HCT116 (cell line): ENCODE measurements at regions not wholly inside any gene's neighbourhood (a gene's known extent, or its start where the extent isn't known, plus 50 kb on each side); places are given as distances from the start of the nearest gene placed in this dataset.

ENCODE experiments used
- ATAC-seq: fragments of 200-7000 bp; cut with Tn5 transposase; 2 replicates; pipeline ENCODE4 v1.9.1; 2020; ENCODE audit warnings: mild to moderate bottlenecking, moderate library complexity
- BruUV-seq: library from RNA; stranded (reverse); fragments of 400-500 nt; replicated peaks from 2 replicates; lab custom pipeline; 2021; lab: Mats Ljungman, UMichigan
- CTCF ChIA-PET: fragments of 300-600 bp; sonication (Branson Sonifier 250); formaldehyde crosslinking; loops from one replicate; lab custom pipeline; 2021; ENCODE audit warnings: antibody characterized with exemption; lab: Charles Lee
- POLR2A ChIA-PET: fragments of 300-600, 350-600 bp; sonication (Branson Sonifier 250); formaldehyde crosslinking; loops from one replicate; lab custom pipeline; 2021; ENCODE audit warnings: antibody characterized with exemption; lab: Charles Lee
- RAD21 ChIA-PET, 2 experiments: fragments of 300-600 bp; sonication (Branson Sonifier 250); formaldehyde crosslinking; loops; one replicate each; lab custom pipeline; 2023; ENCODE audit warnings: low total read pairs in 2 of 2; ENCODE audit not compliant: uncharacterized antibody in 2 of 2, unreplicated experiment in 2 of 2, low non-redundant PET in 1 of 2; lab: Charles Lee
- DNase-seq: peaks from one replicate; pipeline ENCODE4 v3.0.0-alpha.2; 2010; ENCODE audit warnings: low read depth, low spot score
- H2AFZ ChIP-seq: fragments of 200-600 bp; shearing (Covaris generic), sonication (generic); 2 replicates; pipeline ENCODE4 v1.6.1; 2017; ENCODE audit warnings: low read depth, mixed run types, mixed read lengths, antibody characterized with exemption, low read length; ENCODE audit not compliant: poor library complexity, severe bottlenecking
- H3K27ac ChIP-seq: 2 replicates; pipeline ENCODE4 v1.5.1; 2012; ENCODE audit warnings: low read depth, low read length
- H3K27me3 ChIP-seq: fragments of 200-600 bp; sonication (generic); 2 replicates; pipeline ENCODE4 v1.6.1; 2016; ENCODE audit warnings: mixed run types, low read length, mixed read lengths; ENCODE audit not compliant: insufficient read depth
- H3K36me3 ChIP-seq, 2 experiments: fragments of 200-500 bp in 1 of 2; fragments of 200-600 bp in 1 of 2; sonication (Bioruptor generic) in 1 of 2; sonication (generic) in 1 of 2; 2 replicates each; pipeline versions ENCODE4 v1.5.1 to v1.6.1; 2014 to 2016; ENCODE audit warnings: low read length in 2 of 2, inconsistent platforms in 1 of 2, mixed read lengths in 1 of 2, mixed run types in 1 of 2; ENCODE audit not compliant: insufficient read depth in 2 of 2, control insufficient read depth in 1 of 2
- H3K4me1 ChIP-seq, 2 experiments: fragments of 200-600 bp in 1 of 2; sonication (generic) in 1 of 2; 2 replicates each; pipeline versions ENCODE4 v1.5.1 to v1.6.1; 2012 to 2017; ENCODE audit warnings: low read length in 2 of 2, inconsistent platforms in 1 of 2, mild to moderate bottlenecking in 1 of 2, mixed read lengths in 1 of 2, mixed run types in 1 of 2, moderate library complexity in 1 of 2; ENCODE audit not compliant: insufficient read depth in 2 of 2, control insufficient read depth in 1 of 2
- H3K4me2 ChIP-seq: fragments of 200-600 bp; sonication (generic); 2 replicates; pipeline ENCODE4 v1.6.1; 2017; ENCODE audit warnings: mixed run types, low read length, mixed read lengths
- H3K4me3 ChIP-seq, 2 experiments: fragments of 200-600 bp in 1 of 2; sonication (generic) in 1 of 2; replicated peaks in 1 of 2; 2 replicates each; pipeline ENCODE4 v1.5.1; 2011 to 2016; ENCODE audit warnings: low read length in 2 of 2, control low read depth in 1 of 2, low read depth in 1 of 2, mild to moderate bottlenecking in 1 of 2, mixed read lengths in 1 of 2, mixed run types in 1 of 2
- H3K79me2 ChIP-seq: fragments of 200-600 bp; sonication (generic); 2 replicates; pipeline ENCODE4 v1.6.1; 2017; ENCODE audit warnings: mild to moderate bottlenecking, mixed run types, low read length, moderate library complexity, mixed read lengths; ENCODE audit not compliant: insufficient read depth
- H3K9ac ChIP-seq: fragments of 200-600 bp; sonication (generic); 2 replicates; pipeline ENCODE4 v1.6.1; 2016; ENCODE audit warnings: low read length, mixed read lengths
- H3K9me2 ChIP-seq: fragments of 200-600 bp; sonication (generic), shearing (Covaris generic); 2 replicates; pipeline ENCODE4 v1.6.1; 2017; ENCODE audit warnings: mixed run types, mild to moderate bottlenecking, moderate library complexity; ENCODE audit not compliant: insufficient read depth
- H3K9me3 ChIP-seq, 2 experiments: fragments of 200-500 bp in 1 of 2; fragments of 200-600 bp in 1 of 2; sonication (Bioruptor generic) in 1 of 2; sonication (generic) in 1 of 2; 2 replicates each; pipeline ENCODE4 v1.6.1; 2014 to 2017; ENCODE audit warnings: low read length in 2 of 2, mixed read lengths in 2 of 2, inconsistent platforms in 1 of 2, low read depth in 1 of 2, mild to moderate bottlenecking in 1 of 2, mixed run types in 1 of 2, moderate library complexity in 1 of 2; ENCODE audit not compliant: control insufficient read depth in 1 of 2, insufficient read depth in 1 of 2
- H4K20me1 ChIP-seq: fragments of 200-600 bp; sonication (generic), shearing (Covaris generic); 2 replicates; pipeline ENCODE4 v1.6.1; 2017; ENCODE audit warnings: mixed run types, mild to moderate bottlenecking, moderate library complexity; ENCODE audit not compliant: insufficient read depth
- CBX3 ChIP-seq: IDR thresholded peaks from 2 replicates; pipeline ENCODE4 v1.6.1; 2012; ENCODE audit warnings: low read depth
- CEBPB ChIP-seq: IDR thresholded peaks from 2 replicates; pipeline ENCODE4 v1.6.1; 2012; ENCODE audit warnings: low read depth
- EZH2phosphoT487 ChIP-seq: fragments of 200-600 bp; IDR thresholded peaks from 2 replicates; pipeline ENCODE4 v1.6.1; 2018; ENCODE audit warnings: antibody characterized with exemption, borderline replicate concordance
- FOSL1 ChIP-seq: IDR thresholded peaks from 2 replicates; pipeline ENCODE4 v1.6.1; 2012; ENCODE audit warnings: low read depth
- JUND ChIP-seq: IDR thresholded peaks from 2 replicates; pipeline ENCODE4 v1.6.1; 2012
- POLR2A ChIP-seq: IDR thresholded peaks from 2 replicates; pipeline ENCODE4 v1.7.0; 2011; ENCODE audit warnings: borderline replicate concordance; ENCODE audit not compliant: insufficient read depth, insufficient read length; ENCODE audit errors: extremely low read depth
- POLR2AphosphoS5 ChIP-seq: IDR thresholded peaks from 2 replicates; pipeline ENCODE4 v1.6.1; 2011; ENCODE audit warnings: mild to moderate bottlenecking, low read depth, low read length, moderate library complexity
- RAD21 ChIP-seq: IDR thresholded peaks from 2 replicates; pipeline ENCODE4 v1.6.1; 2012; ENCODE audit warnings: low read depth, mild to moderate bottlenecking
- SIN3A ChIP-seq: IDR thresholded peaks from 2 replicates; pipeline ENCODE4 v1.6.1; 2012; ENCODE audit warnings: low read depth
- SP1 ChIP-seq: IDR thresholded peaks from 2 replicates; pipeline ENCODE4 v1.6.1; 2012; ENCODE audit warnings: low read depth
- SRF ChIP-seq: IDR thresholded peaks from 2 replicates; pipeline ENCODE4 v1.6.1; 2012; ENCODE audit warnings: low read depth
- TCF7L2 ChIP-seq: IDR thresholded peaks from 2 replicates; pipeline ENCODE4 v1.7.0; 2011; ENCODE audit warnings: borderline replicate concordance, inconsistent platforms; ENCODE audit not compliant: insufficient read depth, insufficient read length; ENCODE audit errors: extremely low read depth
- YY1 ChIP-seq: IDR thresholded peaks from 2 replicates; pipeline ENCODE4 v1.6.1; 2011; ENCODE audit warnings: low read length, low read depth, moderate library complexity, mild to moderate bottlenecking; ENCODE audit not compliant: insufficient replicate concordance; ENCODE audit errors: extremely low read depth
- ZFX ChIP-seq: fragments of 450-650 bp; IDR thresholded peaks from 2 replicates; pipeline ENCODE4 v1.6.1; 2017
- intact Hi-C: fragments of 100-400 bp; cut with micrococcal nuclease; formaldehyde crosslinking; loops from 2 replicates; pipeline ENCODE4 v1.10.0; 2022
- TF ChIP-seq, protein P1 (sequence below), 3 experiments: fragments of 200-600 bp in 1 of 3; sonication (generic) in 1 of 3; IDR thresholded peaks in 2 of 3; conservative IDR thresholded peaks in 1 of 3; 2 replicates each; pipeline ENCODE4 v1.5.1; 2012 to 2017; ENCODE audit warnings: low read depth in 2 of 3, low read length in 2 of 3, antibody characterized with exemption in 1 of 3, borderline replicate concordance in 1 of 3, control low read depth in 1 of 3, mild to moderate bottlenecking in 1 of 3, mixed read lengths in 1 of 3, mixed run types in 1 of 3, moderate library complexity in 1 of 3; ENCODE audit not compliant: insufficient read depth in 1 of 3
- TF ChIP-seq, protein P2 (sequence below): IDR thresholded peaks from 2 replicates; pipeline ENCODE4 v1.6.1; 2011; ENCODE audit warnings: mild to moderate bottlenecking, low read length, moderate library complexity; ENCODE audit not compliant: insufficient replicate concordance; ENCODE audit errors: extremely low read depth
- TF ChIP-seq, protein P3 (sequence below): IDR thresholded peaks from 2 replicates; pipeline ENCODE4 v1.6.1; 2012
- TF ChIP-seq, protein P4 (sequence below): IDR thresholded peaks from 2 replicates; pipeline ENCODE4 v1.6.1; 2012; ENCODE audit warnings: low read depth

DNA sequence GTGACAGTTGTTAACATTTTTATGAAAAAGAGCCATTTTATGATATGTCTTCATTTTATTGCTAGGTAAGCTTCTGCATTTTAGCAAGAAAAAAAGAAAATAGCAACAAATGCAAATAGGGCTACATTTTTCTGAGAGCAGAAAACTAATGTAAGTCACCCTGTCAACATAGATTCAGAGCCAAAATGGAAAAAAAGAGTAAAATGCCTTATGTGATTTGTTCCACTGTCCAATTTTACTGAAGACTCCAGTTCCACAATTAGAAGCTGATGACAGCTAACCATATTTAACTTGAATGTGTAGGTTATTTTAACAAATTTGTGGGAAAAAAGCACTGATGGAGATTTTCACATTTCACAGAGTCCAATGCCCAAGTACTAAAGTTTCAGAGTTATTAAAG is 772.3 kb downstream of the FAT4 start:
- Histone ChIP-seq H3K4me2 (no peak overlapping the region), H3K27me3 (no peaks in the 10 kb centered on the region), H3K4me3 (no peak overlapping the region), H3K36me3 (no peaks in the 10 kb centered on the region)
- RAD21 ChIA-PET, result no interaction called here
- intact Hi-C loops, result no loop called here
- TF ChIP-seq ZFX, result no peak
- TF ChIP-seq CEBPB, result no peak
- TF ChIP-seq SIN3A, result no peak
- no peak for TF ChIP-seq YY1
- TF ChIP-seq, protein P1, sequence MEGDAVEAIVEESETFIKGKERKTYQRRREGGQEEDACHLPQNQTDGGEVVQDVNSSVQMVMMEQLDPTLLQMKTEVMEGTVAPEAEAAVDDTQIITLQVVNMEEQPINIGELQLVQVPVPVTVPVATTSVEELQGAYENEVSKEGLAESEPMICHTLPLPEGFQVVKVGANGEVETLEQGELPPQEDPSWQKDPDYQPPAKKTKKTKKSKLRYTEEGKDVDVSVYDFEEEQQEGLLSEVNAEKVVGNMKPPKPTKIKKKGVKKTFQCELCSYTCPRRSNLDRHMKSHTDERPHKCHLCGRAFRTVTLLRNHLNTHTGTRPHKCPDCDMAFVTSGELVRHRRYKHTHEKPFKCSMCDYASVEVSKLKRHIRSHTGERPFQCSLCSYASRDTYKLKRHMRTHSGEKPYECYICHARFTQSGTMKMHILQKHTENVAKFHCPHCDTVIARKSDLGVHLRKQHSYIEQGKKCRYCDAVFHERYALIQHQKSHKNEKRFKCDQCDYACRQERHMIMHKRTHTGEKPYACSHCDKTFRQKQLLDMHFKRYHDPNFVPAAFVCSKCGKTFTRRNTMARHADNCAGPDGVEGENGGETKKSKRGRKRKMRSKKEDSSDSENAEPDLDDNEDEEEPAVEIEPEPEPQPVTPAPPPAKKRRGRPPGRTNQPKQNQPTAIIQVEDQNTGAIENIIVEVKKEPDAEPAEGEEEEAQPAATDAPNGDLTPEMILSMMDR (IDR thresholded peaks at IDR 0.05 in 2 of 3, conservative IDR thresholded peaks at IDR 0.05 in 1 of 3; ENCODE audit: borderline replicate concordance in 1 of 3, insufficient read depth in 1 of 3, low read depth in 2 of 3, low read length in 2 of 3), result no peak
- no peak for TF ChIP-seq JUND
- no peak for TF ChIP-seq TCF7L2
- TF ChIP-seq, protein P2, sequence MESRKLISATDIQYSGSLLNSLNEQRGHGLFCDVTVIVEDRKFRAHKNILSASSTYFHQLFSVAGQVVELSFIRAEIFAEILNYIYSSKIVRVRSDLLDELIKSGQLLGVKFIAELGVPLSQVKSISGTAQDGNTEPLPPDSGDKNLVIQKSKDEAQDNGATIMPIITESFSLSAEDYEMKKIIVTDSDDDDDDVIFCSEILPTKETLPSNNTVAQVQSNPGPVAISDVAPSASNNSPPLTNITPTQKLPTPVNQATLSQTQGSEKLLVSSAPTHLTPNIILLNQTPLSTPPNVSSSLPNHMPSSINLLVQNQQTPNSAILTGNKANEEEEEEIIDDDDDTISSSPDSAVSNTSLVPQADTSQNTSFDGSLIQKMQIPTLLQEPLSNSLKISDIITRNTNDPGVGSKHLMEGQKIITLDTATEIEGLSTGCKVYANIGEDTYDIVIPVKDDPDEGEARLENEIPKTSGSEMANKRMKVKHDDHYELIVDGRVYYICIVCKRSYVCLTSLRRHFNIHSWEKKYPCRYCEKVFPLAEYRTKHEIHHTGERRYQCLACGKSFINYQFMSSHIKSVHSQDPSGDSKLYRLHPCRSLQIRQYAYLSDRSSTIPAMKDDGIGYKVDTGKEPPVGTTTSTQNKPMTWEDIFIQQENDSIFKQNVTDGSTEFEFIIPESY, result no peak
- no peak for TF ChIP-seq EZH2phosphoT487
- TF ChIP-seq, protein P3, sequence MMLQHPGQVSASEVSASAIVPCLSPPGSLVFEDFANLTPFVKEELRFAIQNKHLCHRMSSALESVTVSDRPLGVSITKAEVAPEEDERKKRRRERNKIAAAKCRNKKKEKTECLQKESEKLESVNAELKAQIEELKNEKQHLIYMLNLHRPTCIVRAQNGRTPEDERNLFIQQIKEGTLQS, result no peak
- no peak for TF ChIP-seq POLR2AphosphoS5
- no peak for TF ChIP-seq SP1
- no peak for TF ChIP-seq FOSL1
- no peak for TF ChIP-seq POLR2A
- TF ChIP-seq, protein P4, sequence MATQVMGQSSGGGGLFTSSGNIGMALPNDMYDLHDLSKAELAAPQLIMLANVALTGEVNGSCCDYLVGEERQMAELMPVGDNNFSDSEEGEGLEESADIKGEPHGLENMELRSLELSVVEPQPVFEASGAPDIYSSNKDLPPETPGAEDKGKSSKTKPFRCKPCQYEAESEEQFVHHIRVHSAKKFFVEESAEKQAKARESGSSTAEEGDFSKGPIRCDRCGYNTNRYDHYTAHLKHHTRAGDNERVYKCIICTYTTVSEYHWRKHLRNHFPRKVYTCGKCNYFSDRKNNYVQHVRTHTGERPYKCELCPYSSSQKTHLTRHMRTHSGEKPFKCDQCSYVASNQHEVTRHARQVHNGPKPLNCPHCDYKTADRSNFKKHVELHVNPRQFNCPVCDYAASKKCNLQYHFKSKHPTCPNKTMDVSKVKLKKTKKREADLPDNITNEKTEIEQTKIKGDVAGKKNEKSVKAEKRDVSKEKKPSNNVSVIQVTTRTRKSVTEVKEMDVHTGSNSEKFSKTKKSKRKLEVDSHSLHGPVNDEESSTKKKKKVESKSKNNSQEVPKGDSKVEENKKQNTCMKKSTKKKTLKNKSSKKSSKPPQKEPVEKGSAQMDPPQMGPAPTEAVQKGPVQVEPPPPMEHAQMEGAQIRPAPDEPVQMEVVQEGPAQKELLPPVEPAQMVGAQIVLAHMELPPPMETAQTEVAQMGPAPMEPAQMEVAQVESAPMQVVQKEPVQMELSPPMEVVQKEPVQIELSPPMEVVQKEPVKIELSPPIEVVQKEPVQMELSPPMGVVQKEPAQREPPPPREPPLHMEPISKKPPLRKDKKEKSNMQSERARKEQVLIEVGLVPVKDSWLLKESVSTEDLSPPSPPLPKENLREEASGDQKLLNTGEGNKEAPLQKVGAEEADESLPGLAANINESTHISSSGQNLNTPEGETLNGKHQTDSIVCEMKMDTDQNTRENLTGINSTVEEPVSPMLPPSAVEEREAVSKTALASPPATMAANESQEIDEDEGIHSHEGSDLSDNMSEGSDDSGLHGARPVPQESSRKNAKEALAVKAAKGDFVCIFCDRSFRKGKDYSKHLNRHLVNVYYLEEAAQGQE, result no peak
- no peak for TF ChIP-seq CBX3
- no peak for TF ChIP-seq RAD21
- no peak for TF ChIP-seq SRF
- TF ChIP-seq, all 23 proteins: peak for 0
- Histone ChIP-seq H3K9me2 (no peaks in the 10 kb centered on the region), H3K4me1 (no peaks in the 10 kb centered on the region), H3K79me2 (no peaks in the 10 kb centered on the region), H3K9ac (no peak overlapping the region), H2AFZ (no peak overlapping the region), H4K20me1 (no peaks in the 10 kb centered on the region), H3K9me3 (no peaks in the 10 kb centered on the region), H3K27ac (no peak overlapping the region)
- DNase-seq (no peak), ATAC-seq (no peak)
- ChIA-PET CTCF (no interaction called here), POLR2A (interaction anchor here (0.6 kb wide), 1 partner anchor 18 kb away, joined by 5 read pairs; no protein-coding TSS in a partner anchor)
- no TSS peak for BruUV-seq
